Neural cell (in vitro differentiated cells): ENCODE measurements at regions not wholly inside any gene's neighbourhood (a gene's known extent, or its start where the extent isn't known, plus 50 kb on each side); places are given as distances from the start of the nearest gene placed in this dataset.

Experiments
- H2AFZ ChIP-seq: fragments of 200-600, 300-800 bp; sonication (generic), shearing (Covaris generic); 2 replicates; pipeline ENCODE4 v1.6.0; 2014; ENCODE audit warnings: low read depth, mild to moderate bottlenecking, antibody characterized with exemption, low read length, moderate library complexity
- H3F3A ChIP-seq: fragments of 200-600 bp; shearing (Covaris generic); 2 replicates; pipeline ENCODE4 v1.6.1; 2016; ENCODE audit warnings: mild to moderate bottlenecking, moderate library complexity, mixed read lengths, antibody characterized with exemption, low read length; ENCODE audit not compliant: insufficient read depth, poor library complexity, severe bottlenecking
- H3K27ac ChIP-seq: fragments of 200-600, 300-800 bp; sonication (generic), shearing (Covaris generic); 2 replicates; pipeline ENCODE4 v1.5.1; 2014; ENCODE audit warnings: mild to moderate bottlenecking, low read length, moderate library complexity
- H3K27me3 ChIP-seq: fragments of 300-800, 200-600 bp; sonication (generic), shearing (Covaris generic); 2 replicates; pipeline ENCODE4 v1.6.0; 2014; ENCODE audit warnings: mild to moderate bottlenecking, low read depth, low read length, moderate library complexity; ENCODE audit not compliant: insufficient read depth
- H3K36me3 ChIP-seq: fragments of 300-800, 200-600 bp; sonication (generic), shearing (Covaris generic); 2 replicates; pipeline ENCODE4 v1.5.1; 2014; ENCODE audit warnings: mild to moderate bottlenecking, antibody characterized with exemption, low read length, moderate library complexity; ENCODE audit not compliant: insufficient read depth
- H3K4me2 ChIP-seq: fragments of 300-800, 200-600 bp; sonication (generic), shearing (Covaris generic); 2 replicates; pipeline ENCODE4 v1.6.0; 2014; ENCODE audit warnings: mild to moderate bottlenecking, low read length
- H3K4me3 ChIP-seq: fragments of 300-800, 200-600 bp; sonication (generic), shearing (Covaris generic); 2 replicates; pipeline ENCODE4 v1.5.1; 2014; ENCODE audit warnings: mild to moderate bottlenecking, low read length, moderate library complexity
- H3K79me2 ChIP-seq: fragments of 200-600 bp; shearing (Covaris generic); replicated peaks from 2 replicates; pipeline ENCODE4 v1.6.0; 2014; ENCODE audit warnings: mild to moderate bottlenecking, low read length, moderate library complexity; ENCODE audit not compliant: insufficient read depth
- H3K9ac ChIP-seq: fragments of 300-800, 200-600 bp; sonication (generic), shearing (Covaris generic); 2 replicates; pipeline ENCODE4 v1.6.1; 2016; ENCODE audit warnings: mild to moderate bottlenecking, low read length, mixed read lengths
- H3K9me2 ChIP-seq: fragments of 200-600 bp; shearing (Covaris generic); 2 replicates; pipeline ENCODE4 v1.6.1; 2016; ENCODE audit warnings: mild to moderate bottlenecking, low read length, mixed read lengths; ENCODE audit not compliant: insufficient read depth
- H3K9me3 ChIP-seq: fragments of 200-600, 300-800 bp; sonication (generic), shearing (Covaris generic); 2 replicates; pipeline ENCODE4 v1.6.1; 2016; ENCODE audit warnings: mild to moderate bottlenecking, mixed run types, low read length, moderate library complexity, mixed read lengths
- H4K20me1 ChIP-seq: fragments of 200-600 bp; shearing (Covaris generic); 2 replicates; pipeline ENCODE4 v1.6.1; 2016; ENCODE audit warnings: mild to moderate bottlenecking, mixed run types; ENCODE audit not compliant: insufficient read depth
- EP300 ChIP-seq: fragments of 450-650 bp; conservative IDR thresholded peaks from 2 replicates; pipeline ENCODE4 v1.6.1; 2014; ENCODE audit warnings: antibody characterized with exemption, mild to moderate bottlenecking, moderate library complexity; ENCODE audit not compliant: poor library complexity, severe bottlenecking
- EZH2 ChIP-seq: fragments of 200-600, 300-800 bp; shearing (Covaris generic), sonication (generic); IDR thresholded peaks from 2 replicates; pipeline ENCODE4 v1.6.1; 2014; ENCODE audit warnings: antibody characterized with exemption, low read length, borderline replicate concordance, mild to moderate bottlenecking; ENCODE audit not compliant: insufficient read depth, poor library complexity, severe bottlenecking
- MXI1 ChIP-seq: fragments of 450-650 bp; conservative IDR thresholded peaks from 2 replicates; pipeline ENCODE4 v1.6.1; 2014; ENCODE audit warnings: antibody characterized with exemption, mild to moderate bottlenecking; ENCODE audit not compliant: poor library complexity, severe bottlenecking
- POLR2AphosphoS5 ChIP-seq: IDR thresholded peaks from 2 replicates; pipeline ENCODE4 v1.6.1; 2012
- RAD21 ChIP-seq: fragments of 450-650 bp; conservative IDR thresholded peaks from 2 replicates; pipeline ENCODE4 v1.6.1; 2014; ENCODE audit warnings: antibody characterized with exemption, mild to moderate bottlenecking, moderate library complexity
- SMC3 ChIP-seq: fragments of 450-650 bp; conservative IDR thresholded peaks from 2 replicates; pipeline ENCODE4 v1.6.1; 2014; ENCODE audit warnings: antibody characterized with exemption, mild to moderate bottlenecking, moderate library complexity; ENCODE audit not compliant: poor library complexity
- TAF1 ChIP-seq: IDR thresholded peaks from 2 replicates; pipeline ENCODE4 v1.6.1; 2012; ENCODE audit warnings: low read depth
- TF ChIP-seq, protein P1 (sequence below): IDR thresholded peaks from 2 replicates; pipeline ENCODE4 v1.6.1; 2012; ENCODE audit warnings: borderline replicate concordance
- TF ChIP-seq, protein P2 (sequence below): fragments of 450-650 bp; IDR thresholded peaks from 2 replicates; pipeline ENCODE4 v1.5.1; 2014; ENCODE audit warnings: antibody characterized with exemption, mild to moderate bottlenecking, moderate library complexity; ENCODE audit not compliant: poor library complexity, severe bottlenecking

DNA sequence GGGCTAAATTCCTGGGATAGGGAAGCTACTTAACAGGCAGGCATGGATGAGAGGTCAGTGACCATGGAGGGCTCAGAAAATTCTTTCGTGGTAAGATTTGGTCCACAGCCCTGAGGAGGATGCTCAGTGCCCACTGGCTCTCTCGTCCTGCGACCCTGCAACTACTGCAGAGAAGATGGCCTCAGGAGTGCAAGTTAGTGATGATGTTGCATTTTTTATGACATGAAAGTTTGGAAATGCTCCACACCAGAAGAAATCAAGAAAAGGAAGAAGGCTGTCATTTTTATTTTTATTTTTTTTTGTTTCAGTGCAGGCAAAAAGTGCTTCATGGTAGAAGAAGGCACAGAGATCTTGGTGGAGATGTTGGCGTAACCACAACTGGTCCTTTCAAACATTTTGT is 238.6 kb upstream of the PARD3B start:
- no peaks in the 10 kb centered on the region for H3K79me2 ChIP-seq
- no peak overlapping the region for H3K4me2 ChIP-seq
- H3K4me3 ChIP-seq = no peak overlapping the region
- TF ChIP-seq RAD21 = no peak
- TF ChIP-seq, protein P1, sequence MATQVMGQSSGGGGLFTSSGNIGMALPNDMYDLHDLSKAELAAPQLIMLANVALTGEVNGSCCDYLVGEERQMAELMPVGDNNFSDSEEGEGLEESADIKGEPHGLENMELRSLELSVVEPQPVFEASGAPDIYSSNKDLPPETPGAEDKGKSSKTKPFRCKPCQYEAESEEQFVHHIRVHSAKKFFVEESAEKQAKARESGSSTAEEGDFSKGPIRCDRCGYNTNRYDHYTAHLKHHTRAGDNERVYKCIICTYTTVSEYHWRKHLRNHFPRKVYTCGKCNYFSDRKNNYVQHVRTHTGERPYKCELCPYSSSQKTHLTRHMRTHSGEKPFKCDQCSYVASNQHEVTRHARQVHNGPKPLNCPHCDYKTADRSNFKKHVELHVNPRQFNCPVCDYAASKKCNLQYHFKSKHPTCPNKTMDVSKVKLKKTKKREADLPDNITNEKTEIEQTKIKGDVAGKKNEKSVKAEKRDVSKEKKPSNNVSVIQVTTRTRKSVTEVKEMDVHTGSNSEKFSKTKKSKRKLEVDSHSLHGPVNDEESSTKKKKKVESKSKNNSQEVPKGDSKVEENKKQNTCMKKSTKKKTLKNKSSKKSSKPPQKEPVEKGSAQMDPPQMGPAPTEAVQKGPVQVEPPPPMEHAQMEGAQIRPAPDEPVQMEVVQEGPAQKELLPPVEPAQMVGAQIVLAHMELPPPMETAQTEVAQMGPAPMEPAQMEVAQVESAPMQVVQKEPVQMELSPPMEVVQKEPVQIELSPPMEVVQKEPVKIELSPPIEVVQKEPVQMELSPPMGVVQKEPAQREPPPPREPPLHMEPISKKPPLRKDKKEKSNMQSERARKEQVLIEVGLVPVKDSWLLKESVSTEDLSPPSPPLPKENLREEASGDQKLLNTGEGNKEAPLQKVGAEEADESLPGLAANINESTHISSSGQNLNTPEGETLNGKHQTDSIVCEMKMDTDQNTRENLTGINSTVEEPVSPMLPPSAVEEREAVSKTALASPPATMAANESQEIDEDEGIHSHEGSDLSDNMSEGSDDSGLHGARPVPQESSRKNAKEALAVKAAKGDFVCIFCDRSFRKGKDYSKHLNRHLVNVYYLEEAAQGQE = no peak
- TF ChIP-seq MXI1 = no peak
- TF ChIP-seq, protein P2, sequence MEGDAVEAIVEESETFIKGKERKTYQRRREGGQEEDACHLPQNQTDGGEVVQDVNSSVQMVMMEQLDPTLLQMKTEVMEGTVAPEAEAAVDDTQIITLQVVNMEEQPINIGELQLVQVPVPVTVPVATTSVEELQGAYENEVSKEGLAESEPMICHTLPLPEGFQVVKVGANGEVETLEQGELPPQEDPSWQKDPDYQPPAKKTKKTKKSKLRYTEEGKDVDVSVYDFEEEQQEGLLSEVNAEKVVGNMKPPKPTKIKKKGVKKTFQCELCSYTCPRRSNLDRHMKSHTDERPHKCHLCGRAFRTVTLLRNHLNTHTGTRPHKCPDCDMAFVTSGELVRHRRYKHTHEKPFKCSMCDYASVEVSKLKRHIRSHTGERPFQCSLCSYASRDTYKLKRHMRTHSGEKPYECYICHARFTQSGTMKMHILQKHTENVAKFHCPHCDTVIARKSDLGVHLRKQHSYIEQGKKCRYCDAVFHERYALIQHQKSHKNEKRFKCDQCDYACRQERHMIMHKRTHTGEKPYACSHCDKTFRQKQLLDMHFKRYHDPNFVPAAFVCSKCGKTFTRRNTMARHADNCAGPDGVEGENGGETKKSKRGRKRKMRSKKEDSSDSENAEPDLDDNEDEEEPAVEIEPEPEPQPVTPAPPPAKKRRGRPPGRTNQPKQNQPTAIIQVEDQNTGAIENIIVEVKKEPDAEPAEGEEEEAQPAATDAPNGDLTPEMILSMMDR = no peak
- no peak for TF ChIP-seq EZH2
- TF ChIP-seq EP300 = no peak
- TF ChIP-seq SMC3 = no peak
- no peak for TF ChIP-seq TAF1
- no peak for TF ChIP-seq POLR2AphosphoS5
- no peaks in the 10 kb centered on the region for H3K9me3 ChIP-seq
- no peaks in the 10 kb centered on the region for H3F3A ChIP-seq
- H2AFZ ChIP-seq = no peak overlapping the region
- no peaks in the 10 kb centered on the region for H3K9me2 ChIP-seq
- H3K27me3 ChIP-seq = no peaks in the 10 kb centered on the region
- H3K27ac ChIP-seq = no peak overlapping the region
- H4K20me1 ChIP-seq = no peaks in the 10 kb centered on the region
- no peak overlapping the region for H3K9ac ChIP-seq
- no peaks in the 10 kb centered on the region for H3K36me3 ChIP-seq

DNA sequence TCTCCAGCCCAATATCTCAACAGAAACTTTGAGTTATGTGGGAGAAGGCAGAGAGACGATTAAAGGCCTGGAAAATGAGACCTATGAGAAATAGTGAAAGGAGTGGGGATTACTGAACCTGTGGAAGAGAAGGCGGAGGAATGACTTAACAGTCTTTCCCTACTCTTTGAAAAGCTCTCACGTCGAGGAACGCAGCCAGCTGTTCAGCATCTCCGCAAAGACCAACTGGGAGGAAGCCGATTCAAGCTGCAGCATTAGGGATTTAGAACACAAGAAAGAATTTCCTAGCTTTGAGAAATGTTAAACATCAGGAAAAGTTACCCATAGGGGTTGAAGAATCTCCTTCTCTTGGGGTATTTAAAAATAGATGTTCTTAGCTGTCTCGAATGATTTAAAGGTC is 233.2 kb upstream of the PARD3B start:
- H3K4me3 ChIP-seq = no peak overlapping the region
- H3K27ac ChIP-seq = no peak overlapping the region
- H3K27me3 ChIP-seq = no peaks in the 10 kb centered on the region
- no peaks in the 10 kb centered on the region for H4K20me1 ChIP-seq
- no peaks in the 10 kb centered on the region for H3K9me2 ChIP-seq
- H3K79me2 ChIP-seq = no peaks in the 10 kb centered on the region
- no peak overlapping the region for H3K4me2 ChIP-seq
- no peaks in the 10 kb centered on the region for H3K36me3 ChIP-seq
- no peak overlapping the region for H3K9ac ChIP-seq
- H3F3A ChIP-seq = no peaks in the 10 kb centered on the region
- H2AFZ ChIP-seq = no peak overlapping the region
- no peaks in the 10 kb centered on the region for H3K9me3 ChIP-seq
- no peak for TF ChIP-seq EP300
- TF ChIP-seq, protein P1 = no peak
- TF ChIP-seq POLR2AphosphoS5 = no peak
- TF ChIP-seq RAD21 = no peak
- TF ChIP-seq, protein P2 = no peak
- no peak for TF ChIP-seq MXI1
- TF ChIP-seq EZH2 = no peak
- no peak for TF ChIP-seq TAF1
- TF ChIP-seq SMC3 = no peak
